HG03135 (cell line): ENCODE measurements at regions not wholly inside any gene's neighbourhood (a gene's known extent, or its start where the extent isn't known, plus 50 kb on each side); places are given as distances from the start of the nearest gene placed in this dataset.
"Not testable (repeated sequence)": the region's sequence is repeated elsewhere in the genome, so short reads cannot be mapped to it uniquely, and the experiment has no call there.

Source experiments
- ATAC-seq: cut with Tn5 transposase; IDR thresholded peaks from one replicate; pipeline ENCODE4 v1.9.1; 2021; ENCODE audit warnings: mild to moderate bottlenecking, moderate library complexity; ENCODE audit not compliant: unreplicated experiment

- no peak for ATAC-seq
Observed at GRCh38 chr7:19623676-19624075, 85.2 kb downstream of the POLR1F start.

DNA sequence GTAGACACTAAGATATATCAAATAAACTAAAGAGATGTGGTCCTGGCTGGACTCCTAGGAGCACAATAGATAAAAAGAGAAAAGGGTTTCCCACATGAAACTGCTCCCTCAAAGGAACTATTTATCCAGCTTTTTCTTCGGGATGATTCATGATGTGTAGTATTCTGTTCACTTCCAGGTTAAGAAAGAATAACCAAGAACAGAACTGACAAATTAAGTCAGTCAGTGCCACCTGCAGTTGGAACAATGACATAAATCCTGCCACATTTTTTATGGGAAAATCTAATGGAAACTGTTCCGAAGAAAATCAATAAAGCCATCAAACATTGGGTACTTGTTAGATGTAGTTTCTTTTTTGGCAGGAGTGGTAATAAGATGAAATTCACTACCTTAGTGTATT is 87.1 kb downstream of the POLR1F start:
- ATAC-seq: no peak

DNA sequence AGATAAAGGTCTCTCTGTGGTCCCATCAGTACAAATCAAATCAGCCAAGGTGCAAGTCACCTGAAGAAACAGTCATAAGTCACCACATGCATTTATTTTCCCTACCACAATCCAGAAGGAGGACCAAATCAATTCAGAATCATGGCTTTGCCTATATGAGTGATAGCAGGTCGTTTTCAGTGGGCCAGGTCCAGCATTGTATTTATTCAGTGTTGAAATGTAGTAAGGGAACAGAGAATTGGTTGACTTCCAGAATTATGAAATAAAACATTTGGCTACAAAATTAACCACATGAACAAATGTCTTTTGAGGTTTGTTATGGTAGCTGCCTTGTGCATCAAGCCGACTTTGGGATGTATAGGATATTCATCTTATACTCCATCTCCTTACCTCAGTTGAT is 88.4 kb downstream of the POLR1F start:
- ATAC-seq: no peak

DNA sequence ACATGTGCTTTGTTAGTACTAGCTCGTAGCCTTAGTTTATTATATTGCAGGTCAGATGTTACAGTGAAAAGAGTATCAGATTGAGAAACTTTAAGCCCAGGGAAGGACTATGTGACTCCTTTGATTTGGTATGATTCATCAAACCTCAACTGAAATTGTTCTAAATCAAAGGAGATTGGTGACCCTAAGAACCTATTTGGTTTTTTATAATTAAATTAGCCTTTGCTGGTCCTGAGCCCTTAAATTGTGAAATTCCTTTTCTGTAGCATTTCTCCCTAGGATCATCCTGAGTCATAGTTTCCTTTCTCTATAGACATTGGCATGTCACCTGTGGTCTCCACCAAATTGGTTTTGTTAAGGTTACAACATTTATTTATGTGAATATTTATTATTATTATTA is 89.7 kb downstream of the POLR1F start:
- no peak for ATAC-seq

DNA sequence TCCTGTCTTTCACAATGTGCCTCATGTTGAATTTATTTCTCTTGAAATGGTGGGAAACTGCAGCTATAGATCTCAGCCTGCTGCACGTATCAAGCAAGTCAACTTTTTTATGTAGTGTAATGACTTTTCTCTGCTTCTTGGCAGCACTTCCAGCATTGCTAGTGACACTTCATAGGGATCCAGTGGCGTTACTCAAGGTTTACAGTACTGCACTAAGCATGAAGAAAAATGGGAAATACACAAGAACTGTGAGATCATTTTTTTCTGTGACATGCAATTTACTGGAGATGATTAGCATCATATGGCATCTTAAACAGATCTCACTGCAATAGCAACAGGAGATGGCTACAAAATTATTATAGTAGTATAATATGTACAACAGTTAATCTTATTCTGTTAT is 90.9 kb downstream of the POLR1F start:
- no peak for ATAC-seq

DNA sequence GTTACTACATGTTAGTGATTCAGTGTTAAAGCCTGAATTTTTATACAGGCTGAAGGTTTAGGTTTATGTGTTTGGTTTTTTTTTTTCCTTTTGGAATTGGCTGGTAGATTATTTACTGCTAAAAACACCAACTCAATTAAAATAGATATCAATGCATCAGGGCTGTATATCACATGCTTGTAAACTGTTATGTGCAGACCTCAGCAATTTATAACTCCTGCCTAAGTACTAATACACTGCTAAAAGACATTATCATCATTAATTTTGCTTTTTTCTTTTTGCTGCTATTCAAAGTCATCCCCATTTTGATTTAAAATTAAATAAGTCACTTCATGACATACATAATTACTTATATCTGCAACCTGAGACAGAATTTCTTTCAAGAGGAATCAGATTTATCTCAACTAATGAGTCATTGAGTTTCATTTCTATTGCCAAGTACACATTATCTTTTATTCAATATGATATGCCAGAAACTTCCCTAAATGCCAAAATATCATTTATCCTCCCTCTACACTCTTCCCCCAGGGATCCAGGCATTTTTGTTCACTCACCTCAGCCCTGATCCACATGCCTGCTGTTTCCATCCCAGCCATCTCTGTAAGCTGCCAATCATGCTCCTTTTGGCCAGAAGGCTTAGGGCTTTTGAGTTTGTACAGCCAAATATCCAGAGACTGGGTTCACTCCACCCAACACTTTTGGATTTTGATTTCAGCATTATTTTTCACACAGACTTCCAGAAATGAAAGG is 98.5 kb downstream of the POLR1F start:
- no peak for ATAC-seq

- no peak for ATAC-seq
Observed at GRCh38 chr7:19589446-19589845, 119.4 kb downstream of the POLR1F start.

GRCh38 chr7:19587291-19587690 is 121.5 kb downstream of the POLR1F start:
- ATAC-seq: peak; percentile 64

GRCh38 chr7:19585761-19586160 is 123.1 kb downstream of the POLR1F start:
- ATAC-seq: no peak

DNA sequence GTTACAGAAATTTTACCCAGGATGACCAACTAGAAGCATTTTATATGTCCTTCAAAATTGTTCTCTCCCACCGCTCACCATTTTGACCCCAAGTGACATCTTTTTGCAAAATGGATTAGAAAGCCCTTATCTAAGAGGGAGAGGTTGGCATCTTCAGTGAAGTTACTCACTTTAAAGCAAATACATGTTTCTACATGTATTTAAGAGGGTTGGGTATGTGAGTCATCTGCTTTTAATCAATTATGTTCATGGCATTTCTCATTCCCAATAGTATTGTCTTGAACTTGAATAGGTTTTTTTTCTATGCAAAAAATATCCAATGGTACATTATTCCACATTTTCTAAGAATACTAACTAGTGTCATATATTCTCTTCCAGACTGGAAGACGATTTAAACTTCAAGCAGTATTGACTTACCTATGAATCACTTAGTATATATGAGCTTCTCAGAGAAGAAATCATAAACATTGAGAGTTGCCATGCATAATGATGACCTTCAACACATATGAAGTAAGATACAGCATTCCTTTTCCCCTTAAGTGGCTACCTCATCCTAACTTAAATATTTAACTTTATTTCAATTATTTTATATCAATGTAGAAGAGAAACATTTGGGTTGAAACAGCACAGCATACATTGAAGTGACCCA is 132.8 kb downstream of the POLR1F start:
- ATAC-seq: no peak

DNA sequence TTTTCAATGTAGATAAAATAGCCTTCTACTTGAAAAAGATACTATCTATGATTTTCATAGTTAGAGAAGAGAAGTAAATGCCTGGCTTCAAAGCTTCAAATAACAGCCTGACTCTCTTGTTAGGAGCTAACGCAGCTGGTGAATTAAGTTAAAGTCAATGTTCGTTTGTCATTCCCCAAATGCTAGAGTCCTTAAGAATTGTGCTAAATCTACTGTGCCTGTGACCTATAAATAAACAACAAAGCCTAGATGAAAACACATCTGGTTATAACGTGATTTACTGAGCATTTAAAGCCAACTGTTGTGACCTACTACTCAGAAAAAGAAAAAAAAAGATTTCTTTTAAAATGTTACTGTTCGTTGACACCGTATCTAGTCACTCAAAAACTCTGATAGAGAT is 134.7 kb downstream of the POLR1F start:
- no peak for ATAC-seq

DNA sequence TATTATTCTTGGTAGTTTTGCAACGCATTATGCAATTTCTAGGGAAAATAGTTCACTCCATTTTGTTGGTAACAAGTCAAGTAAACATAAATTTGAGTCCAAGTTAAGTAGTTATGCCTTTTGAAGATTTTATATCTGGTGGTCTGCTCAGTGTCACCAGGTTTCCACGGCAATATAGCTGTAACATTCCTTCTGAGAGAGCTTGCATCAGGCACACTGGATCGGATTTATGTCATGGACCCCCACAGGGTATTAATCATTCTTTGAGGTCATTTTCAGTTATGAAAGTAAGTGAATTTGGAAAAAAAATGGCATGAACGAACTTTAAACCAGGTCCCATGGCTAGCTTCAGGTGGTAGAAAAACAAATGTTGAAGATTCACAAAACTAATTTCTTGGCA is 136.3 kb downstream of the POLR1F start:
- no peak for ATAC-seq

DNA sequence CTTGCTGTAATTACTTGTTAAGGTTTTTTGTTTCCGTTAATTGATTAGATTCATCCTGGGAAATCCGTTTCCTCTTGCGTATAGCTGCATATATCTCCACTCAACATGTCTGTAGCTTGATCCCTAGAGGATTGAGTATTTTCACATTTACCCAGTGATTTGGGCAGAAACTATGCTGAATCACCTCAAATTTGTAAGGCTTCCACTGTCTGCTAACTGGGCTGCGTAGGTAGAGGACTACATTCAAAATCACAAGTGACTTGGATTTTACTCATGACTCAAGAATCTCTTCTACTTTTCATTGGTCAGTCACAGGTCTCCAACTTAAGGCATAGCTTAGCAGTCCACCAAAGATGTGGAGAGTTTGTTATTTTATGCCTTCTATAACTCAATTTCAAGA is 141.8 kb downstream of the POLR1F start:
- no peak for ATAC-seq

DNA sequence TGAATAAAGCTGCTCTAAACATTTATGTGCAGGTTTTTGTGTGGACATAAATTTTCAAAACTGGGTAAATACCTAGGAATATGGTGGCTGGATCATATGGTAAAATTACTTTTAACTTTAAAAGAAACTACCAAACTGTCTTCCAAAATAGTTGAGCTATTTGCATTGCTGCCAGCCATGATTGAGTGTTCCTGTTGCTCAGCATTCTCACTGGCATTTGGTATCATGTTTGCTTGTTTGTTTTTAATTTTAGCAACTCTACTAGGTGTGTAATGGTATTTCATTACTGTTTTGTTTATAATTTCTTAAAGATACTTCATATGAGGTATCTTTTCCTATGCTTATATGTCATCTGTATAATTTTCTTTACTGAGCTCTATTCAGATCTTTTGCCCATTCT is 143.2 kb downstream of the POLR1F start:
- no peak for ATAC-seq

DNA sequence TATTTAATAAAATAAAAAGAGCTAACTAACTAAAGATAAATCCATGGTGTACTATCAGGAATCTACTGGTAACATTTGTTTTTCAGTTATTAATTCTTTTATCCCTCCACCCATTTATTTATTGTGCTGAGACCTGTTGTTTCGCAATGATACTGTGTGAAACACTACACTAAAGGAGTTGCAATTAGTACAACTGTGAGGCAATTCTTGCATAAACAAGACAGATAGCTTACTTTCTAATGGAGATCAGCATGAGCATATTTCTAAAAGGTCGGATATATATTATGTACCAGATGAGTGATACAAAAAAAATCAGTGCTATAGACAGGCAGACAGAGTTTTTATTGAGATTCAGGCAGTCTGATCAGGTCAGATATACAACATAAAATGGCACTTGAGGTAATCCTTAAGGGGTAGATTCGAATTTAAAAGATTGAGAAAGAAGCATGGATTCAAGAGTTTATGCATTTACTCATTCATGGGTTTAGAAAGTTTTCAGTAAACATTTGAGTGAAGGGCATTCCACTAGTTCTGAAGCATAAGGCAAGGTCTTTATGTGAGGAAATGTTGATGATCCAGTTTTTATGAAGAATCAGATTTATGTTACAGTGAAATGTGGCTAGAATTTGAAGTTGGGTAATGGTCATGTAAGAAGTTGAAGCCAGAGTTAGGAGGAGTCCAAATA is 147.6 kb downstream of the POLR1F start:
- ATAC-seq: no peak

DNA sequence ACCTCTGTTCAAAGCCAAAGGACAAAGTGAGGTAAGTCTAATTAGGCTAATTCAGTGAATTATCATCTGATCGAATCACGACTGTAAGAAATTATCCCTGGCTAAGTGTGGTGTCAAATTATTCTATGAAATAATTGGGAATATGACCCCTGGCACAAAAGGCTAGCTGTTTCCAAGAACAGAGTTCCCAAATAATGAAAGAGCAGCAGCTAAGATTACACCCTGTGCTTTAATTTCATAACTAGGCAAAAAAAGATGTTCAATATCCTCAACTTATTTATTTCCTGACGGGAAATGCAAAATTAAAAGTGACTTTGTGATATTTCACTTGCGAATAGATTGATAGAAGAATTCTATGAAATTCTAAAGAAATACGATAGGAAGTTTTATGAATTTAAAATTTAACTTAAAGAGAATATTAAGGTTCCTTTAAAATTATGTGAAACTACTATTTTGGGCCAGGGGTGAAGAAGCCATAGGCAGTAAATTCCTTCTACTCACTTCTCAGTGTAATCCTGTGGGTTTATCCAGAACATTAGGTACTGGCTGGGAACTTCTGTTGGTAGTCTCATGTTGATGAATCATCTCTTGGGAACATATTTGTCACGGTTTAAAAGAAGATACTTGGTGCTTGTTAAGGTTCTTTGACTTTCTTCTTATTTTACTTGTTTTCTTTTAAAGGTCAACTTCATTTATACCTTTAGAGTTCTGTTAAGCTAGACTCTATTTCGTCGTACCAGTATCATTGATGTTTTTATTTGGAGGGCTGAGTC is 148.5 kb downstream of the POLR1F start:
- ATAC-seq: no peak

- ATAC-seq: no peak
Observed at GRCh38 chr7:19558527-19558926, 150.3 kb downstream of the POLR1F start.

GRCh38 chr7:19557726-19558465 is 150.9 kb downstream of the POLR1F start:
- ATAC-seq: no peak

DNA sequence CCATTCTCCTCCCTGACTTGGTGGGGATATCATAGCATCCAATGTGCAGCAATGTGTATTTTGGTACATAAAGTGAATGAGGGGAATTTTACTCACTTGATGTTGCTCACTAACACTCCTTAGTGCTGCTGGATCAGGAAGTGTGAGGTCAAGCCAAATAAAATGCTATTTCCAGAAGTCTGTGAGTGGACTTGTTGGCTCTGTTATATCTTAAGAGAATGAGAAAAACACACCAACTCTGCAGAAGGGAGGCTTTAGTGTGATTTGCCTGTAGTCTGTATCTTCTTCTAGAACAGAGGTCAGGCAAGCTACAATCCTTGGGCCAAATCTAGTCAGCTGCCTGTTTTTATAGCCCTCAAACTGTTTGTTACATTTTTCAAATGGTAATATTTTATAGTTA is 154.3 kb downstream of the POLR1F start:
- ATAC-seq: no peak

- ATAC-seq: no peak
Observed at GRCh38 chr7:19552576-19552975, 156.3 kb downstream of the POLR1F start.

DNA sequence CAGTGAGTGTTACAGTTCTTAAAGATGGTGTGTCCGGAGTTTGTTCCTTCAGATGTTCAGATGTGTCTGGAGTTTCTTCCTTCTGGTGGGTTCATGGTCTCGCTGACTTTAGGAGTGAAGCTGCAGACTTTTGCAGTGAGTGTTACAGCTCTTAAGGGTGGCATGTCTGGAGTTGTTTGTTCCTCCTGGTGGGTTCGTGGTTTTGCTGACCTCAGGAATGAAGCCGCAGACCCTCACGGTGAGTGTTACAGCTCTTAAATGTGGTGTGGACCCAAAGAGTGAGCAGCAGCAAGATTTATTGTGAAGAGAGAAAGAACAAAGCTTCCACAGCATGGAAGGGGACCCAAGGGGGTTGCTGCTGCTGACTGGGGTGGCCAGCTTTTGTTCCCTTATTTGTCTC is 159.6 kb downstream of the POLR1F start:
- ATAC-seq: not testable (repeated sequence)
